PC-3 (cell line): ENCODE measurements at regions not wholly inside any gene's neighbourhood (a gene's known extent, or its start where the extent isn't known, plus 50 kb on each side); places are given as distances from the start of the nearest gene placed in this dataset.

ENCODE experiments used
- ATAC-seq: fragments of 200-7000 bp; cut with Tn5 transposase; 2 replicates; pipeline ENCODE4 v1.9.1; 2020; ENCODE audit warnings: mild to moderate bottlenecking, moderate library complexity
- BruUV-seq: library from RNA; stranded (reverse); fragments of 400-500 nt; replicated peaks from 2 replicates; lab custom pipeline; 2021; lab: Mats Ljungman, UMichigan
- CTCF ChIA-PET: fragments of 300-600 bp; sonication (Branson Sonifier 250); formaldehyde crosslinking; loops from one replicate; lab custom pipeline; 2022; ENCODE audit warnings: antibody characterized with exemption; lab: Charles Lee
- POLR2A ChIA-PET: fragments of 300-600 bp; sonication (Branson Sonifier 250); formaldehyde crosslinking; loops from one replicate; lab custom pipeline; 2022; ENCODE audit warnings: antibody characterized with exemption; ENCODE audit not compliant: unreplicated experiment; lab: Charles Lee
- DNase-seq: peaks from one replicate; pipeline ENCODE4 v3.0.0-alpha.2; 2015
- H2AFZ ChIP-seq: fragments of 300-600 bp; sonication (generic); 2 replicates; pipeline ENCODE4 v1.6.0; 2016; ENCODE audit warnings: antibody characterized with exemption, low read length
- H3F3A ChIP-seq: fragments of 300-600 bp; sonication (generic); one replicate; pipeline ENCODE4 v1.6.0; 2017; ENCODE audit warnings: antibody characterized with exemption, low read length, control low read depth, mild to moderate bottlenecking; ENCODE audit not compliant: unreplicated experiment
- H3K27ac ChIP-seq: fragments of 300-600 bp; sonication (generic); 2 replicates; pipeline ENCODE4 v1.5.1; 2016; ENCODE audit warnings: mild to moderate bottlenecking, low read length
- H3K27me3 ChIP-seq: fragments of 300-600 bp; sonication (generic); 2 replicates; pipeline ENCODE4 v1.6.1; 2016; ENCODE audit warnings: low read length, mixed read lengths
- H3K36me3 ChIP-seq: fragments of 300-600 bp; sonication (generic); 2 replicates; pipeline ENCODE4 v1.6.1; 2016; ENCODE audit warnings: low read depth, mixed run types, low read length, mixed read lengths
- H3K4me1 ChIP-seq: fragments of 300-600 bp; sonication (generic); 2 replicates; pipeline ENCODE4 v1.5.1; 2016; ENCODE audit warnings: low read length; ENCODE audit not compliant: insufficient read depth
- H3K4me2 ChIP-seq: fragments of 300-600 bp; sonication (generic); 2 replicates; pipeline ENCODE4 v1.6.0; 2016; ENCODE audit warnings: low read length
- H3K4me3 ChIP-seq: fragments of 300-600 bp; sonication (generic); 2 replicates; pipeline ENCODE4 v1.5.1; 2016; ENCODE audit warnings: mild to moderate bottlenecking, low read length, mixed read lengths
- H3K79me2 ChIP-seq: fragments of 300-600 bp; sonication (generic); 2 replicates; pipeline ENCODE4 v1.6.1; 2017; ENCODE audit warnings: low read length, mixed read lengths
- H3K9ac ChIP-seq: fragments of 300-600 bp; sonication (generic); 2 replicates; pipeline ENCODE4 v1.6.0; 2016; ENCODE audit warnings: mild to moderate bottlenecking, low read length
- H3K9me2 ChIP-seq: fragments of 300-600 bp; sonication (generic); replicated peaks from 2 replicates; pipeline ENCODE4 v1.6.1; 2016; ENCODE audit warnings: mixed run types, low read length, mixed read lengths
- H3K9me3 ChIP-seq: fragments of 300-600 bp; sonication (generic); 2 replicates; pipeline ENCODE4 v1.6.1; 2016; ENCODE audit warnings: low read length, mixed read lengths
- H4K20me1 ChIP-seq: fragments of 300-600 bp; sonication (generic); 2 replicates; pipeline ENCODE4 v1.6.1; 2016; ENCODE audit warnings: low read length, mixed read lengths
- CTCF ChIP-seq: fragments of 300-600 bp; sonication (generic); conservative IDR thresholded peaks from 2 replicates; pipeline ENCODE4 v1.5.1; 2017; ENCODE audit warnings: antibody characterized with exemption, low read depth, mild to moderate bottlenecking, low read length
- EZH2 ChIP-seq: fragments of 300-600 bp; sonication (generic); IDR thresholded peaks from one replicate; pipeline ENCODE4 v1.6.1; 2017; ENCODE audit warnings: antibody characterized with exemption, mild to moderate bottlenecking, low read length; ENCODE audit not compliant: unreplicated experiment
- EZH2phosphoT487 ChIP-seq: fragments of 300-600 bp; sonication (generic); IDR thresholded peaks from 2 replicates; pipeline ENCODE4 v1.6.1; 2018; ENCODE audit warnings: mild to moderate bottlenecking, antibody characterized with exemption, low read length, borderline replicate concordance
- intact Hi-C: fragments of 100-400 bp; cut with micrococcal nuclease; formaldehyde crosslinking; loops from 2 replicates; pipeline ENCODE4 v1.9.0; 2023

- POLR2A ChIA-PET = interaction anchor here (0.6 kb wide), 1 partner anchor 111 kb away, joined by 5 read pairs; the partner anchor contains the start of gene HOXC13
Observed at GRCh38 chr12:53827306-53827705, 75.5 kb upstream of the CISTR start.

GRCh38 chr12:53828598-53828997 lies 76.8 kb upstream of the CISTR start:
- BruUV-seq = no TSS peak
- no peaks in the 10 kb centered on the region for H3K9me2 ChIP-seq
- peaks cover 40% of the 10 kb centered on the region for H3K4me1 ChIP-seq
- H3K79me2 ChIP-seq = no peaks in the 10 kb centered on the region
- no peaks in the 10 kb centered on the region for H3K9me3 ChIP-seq
- H4K20me1 ChIP-seq = no peaks in the 10 kb centered on the region
- no peaks in the 10 kb centered on the region for H3K27me3 ChIP-seq
- peak overlapping the region; percentile 50 for H3K4me2 ChIP-seq
- no peak overlapping the region for H3K4me3 ChIP-seq
- no peaks in the 10 kb centered on the region for H3K36me3 ChIP-seq
- peak overlapping the region; percentile 63 for H2AFZ ChIP-seq
- ATAC-seq (no peak), DNase-seq (peak; percentile 28)
- peaks cover 9% of the 10 kb centered on the region for H3F3A ChIP-seq
- ChIA-PET POLR2A (no interaction called here), CTCF (no interaction called here)
- H3K9ac ChIP-seq = no peak overlapping the region
- intact Hi-C loops = no loop called here
- H3K27ac ChIP-seq = peak overlapping the region; percentile 16; the same call in 1 of the 2 replicates
- TF ChIP-seq EZH2 (no peak), CTCF (no peak), EZH2phosphoT487 (no peak)

More at GRCh38 chr12:53827306-53827705, 75.5 kb upstream of the CISTR start:
- Histone ChIP-seq H3K79me2 (no peaks in the 10 kb centered on the region), H3K9me2 (no peaks in the 10 kb centered on the region), H3K9ac (no peak overlapping the region), H3F3A (peaks cover 9% of the 10 kb centered on the region), H4K20me1 (no peaks in the 10 kb centered on the region), H3K4me1 (peaks cover 40% of the 10 kb centered on the region), H3K27me3 (no peaks in the 10 kb centered on the region), H3K4me2 (no peak overlapping the region), H3K9me3 (no peaks in the 10 kb centered on the region), H3K4me3 (no peak overlapping the region), H2AFZ (no peak overlapping the region), H3K36me3 (no peaks in the 10 kb centered on the region), H3K27ac (no peak overlapping the region)
- CTCF ChIA-PET = no interaction called here
- DNase-seq (no peak), ATAC-seq (no peak)
- intact Hi-C loops = no loop called here
- TF ChIP-seq CTCF = no peak
- TF ChIP-seq EZH2phosphoT487 = no peak
- no peak for TF ChIP-seq EZH2
- BruUV-seq = no TSS peak

GRCh38 chr12:53829130-53829819 lies 77.5 kb upstream of the CISTR start:
- peak overlapping the region; percentile 63 for H2AFZ ChIP-seq
- peak overlapping the region; percentile 50 for H3K4me2 ChIP-seq

More at GRCh38 chr12:53829130-53829819, 77.5 kb upstream of the CISTR start:
- H3K27me3 ChIP-seq = no peaks in the 10 kb centered on the region
- no peak overlapping the region for H3K4me3 ChIP-seq
- no peak for ATAC-seq
- no peaks in the 10 kb centered on the region for H3K9me3 ChIP-seq
- peaks cover 9% of the 10 kb centered on the region for H3F3A ChIP-seq
- CTCF ChIA-PET = no interaction called here
- H3K27ac ChIP-seq = no peak overlapping the region
- no peaks in the 10 kb centered on the region for H3K9me2 ChIP-seq
- TF ChIP-seq EZH2phosphoT487 (no peak), CTCF (no peak), EZH2 (no peak)
- H3K4me1 ChIP-seq = peaks cover 35% of the 10 kb centered on the region
- no peaks in the 10 kb centered on the region for H3K79me2 ChIP-seq
- BruUV-seq = no TSS peak
- POLR2A ChIA-PET = no interaction called here
- no peaks in the 10 kb centered on the region for H4K20me1 ChIP-seq
- no peaks in the 10 kb centered on the region for H3K36me3 ChIP-seq
- no peak overlapping the region for H3K9ac ChIP-seq
- intact Hi-C loops = no loop called here
- no peak for DNase-seq
